Astrocyte of the cerebellum (primary cell): ENCODE measurements at regions not wholly inside any gene's neighbourhood (a gene's known extent, or its start where the extent isn't known, plus 50 kb on each side); places are given as distances from the start of the nearest gene placed in this dataset.

ENCODE experiments used
- DNase-seq: peaks from one replicate; pipeline ENCODE4 v3.0.0-alpha.2; 2011; ENCODE audit warnings: low read depth
- H3K4me3 ChIP-seq: 2 replicates; pipeline ENCODE4 v1.5.1; 2011; ENCODE audit warnings: mild to moderate bottlenecking, low read depth, low read length, moderate library complexity
- in situ Hi-C: cut with HindIII; loops from 2 replicates; pipeline ENCODE4 v1.10.0; 2017; ENCODE audit warnings: low sequenced_read_pairs
- TF ChIP-seq, protein P1 (sequence below): IDR thresholded peaks from 2 replicates; pipeline ENCODE4 v1.5.1; 2012; ENCODE audit warnings: low read length, low read depth, moderate library complexity, mild to moderate bottlenecking; ENCODE audit errors: missing control alignments

DNA sequence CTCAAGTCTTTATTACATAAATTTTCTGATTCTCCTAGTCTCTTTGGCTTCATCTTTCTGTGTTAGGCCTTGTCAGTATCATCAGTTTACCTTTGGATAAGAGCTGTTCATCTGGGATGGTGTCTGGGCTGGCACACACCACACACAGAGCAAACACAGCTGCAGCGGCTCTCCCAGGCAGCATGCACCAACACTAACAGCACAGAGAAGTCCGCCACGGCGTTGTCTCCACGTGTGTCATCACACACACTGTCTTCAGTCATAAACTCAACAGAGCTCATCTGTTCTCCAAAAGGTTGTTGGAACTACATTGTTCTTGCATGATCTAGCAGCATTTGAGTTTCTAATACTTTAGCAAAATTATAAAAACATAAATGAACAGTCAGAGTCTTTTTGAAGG, 851.9 kb upstream of the FRG1 start:
- TF ChIP-seq, protein P1, sequence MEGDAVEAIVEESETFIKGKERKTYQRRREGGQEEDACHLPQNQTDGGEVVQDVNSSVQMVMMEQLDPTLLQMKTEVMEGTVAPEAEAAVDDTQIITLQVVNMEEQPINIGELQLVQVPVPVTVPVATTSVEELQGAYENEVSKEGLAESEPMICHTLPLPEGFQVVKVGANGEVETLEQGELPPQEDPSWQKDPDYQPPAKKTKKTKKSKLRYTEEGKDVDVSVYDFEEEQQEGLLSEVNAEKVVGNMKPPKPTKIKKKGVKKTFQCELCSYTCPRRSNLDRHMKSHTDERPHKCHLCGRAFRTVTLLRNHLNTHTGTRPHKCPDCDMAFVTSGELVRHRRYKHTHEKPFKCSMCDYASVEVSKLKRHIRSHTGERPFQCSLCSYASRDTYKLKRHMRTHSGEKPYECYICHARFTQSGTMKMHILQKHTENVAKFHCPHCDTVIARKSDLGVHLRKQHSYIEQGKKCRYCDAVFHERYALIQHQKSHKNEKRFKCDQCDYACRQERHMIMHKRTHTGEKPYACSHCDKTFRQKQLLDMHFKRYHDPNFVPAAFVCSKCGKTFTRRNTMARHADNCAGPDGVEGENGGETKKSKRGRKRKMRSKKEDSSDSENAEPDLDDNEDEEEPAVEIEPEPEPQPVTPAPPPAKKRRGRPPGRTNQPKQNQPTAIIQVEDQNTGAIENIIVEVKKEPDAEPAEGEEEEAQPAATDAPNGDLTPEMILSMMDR, result no peak
- no peak for DNase-seq
- in situ Hi-C loops, result no loop called here
- H3K4me3 ChIP-seq, result no peak overlapping the region

DNA sequence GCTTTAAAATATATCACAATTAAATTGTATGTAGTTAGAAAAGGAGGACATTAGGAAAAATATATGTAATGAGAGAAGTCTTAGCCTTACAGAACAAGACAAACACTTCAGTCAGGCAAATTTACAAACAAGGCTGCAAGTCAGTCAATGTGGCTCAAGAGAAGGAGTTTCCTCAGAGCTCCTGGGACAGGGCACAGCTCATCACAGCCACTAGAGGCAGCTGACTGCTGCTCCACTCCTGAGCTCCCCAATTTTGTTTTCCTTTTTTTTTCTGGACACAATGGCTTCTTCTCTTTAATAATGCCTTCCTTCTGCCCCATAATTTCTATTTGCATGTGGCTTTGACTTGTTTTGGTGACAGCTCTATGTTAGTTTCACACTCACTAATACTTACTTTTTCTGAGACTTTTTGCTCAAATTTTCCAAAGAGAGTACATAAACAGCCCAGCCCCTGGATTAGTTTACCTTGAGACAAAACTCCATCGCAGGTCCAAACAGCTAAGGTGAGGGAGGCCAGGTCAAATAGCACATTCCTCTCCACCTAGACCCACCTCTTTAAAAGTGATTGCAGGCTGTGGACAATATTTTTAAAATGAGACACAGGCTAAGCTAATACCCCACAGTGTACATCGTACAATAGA, 850.4 kb upstream of the FRG1 start:
- in situ Hi-C loops, result no loop called here
- H3K4me3 ChIP-seq, result no peak overlapping the region
- DNase-seq, result no peak
- TF ChIP-seq, protein P1, result no peak

DNA sequence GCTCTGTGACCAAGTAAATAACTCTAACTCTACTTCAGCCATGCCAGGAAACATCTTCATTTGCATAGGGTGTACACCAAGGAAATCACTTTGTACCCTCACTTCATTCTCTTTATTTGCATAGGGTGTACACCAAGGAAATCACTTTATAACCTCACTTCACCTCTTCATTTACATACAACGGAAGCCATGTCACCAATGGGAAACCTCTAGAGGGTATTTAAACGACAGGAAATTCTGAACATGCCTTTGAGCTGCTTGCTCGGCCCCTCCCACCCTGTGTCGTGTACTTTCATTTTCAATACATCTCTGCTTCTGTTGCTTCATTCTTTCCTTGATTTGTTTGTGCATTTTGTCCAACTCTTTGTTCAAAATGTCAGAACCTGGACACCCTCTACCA, 848.1 kb upstream of the FRG1 start:
- H3K4me3 ChIP-seq, result no peak overlapping the region
- TF ChIP-seq, protein P1, result no peak
- DNase-seq, result no peak
- in situ Hi-C loops, result no loop called here

DNA sequence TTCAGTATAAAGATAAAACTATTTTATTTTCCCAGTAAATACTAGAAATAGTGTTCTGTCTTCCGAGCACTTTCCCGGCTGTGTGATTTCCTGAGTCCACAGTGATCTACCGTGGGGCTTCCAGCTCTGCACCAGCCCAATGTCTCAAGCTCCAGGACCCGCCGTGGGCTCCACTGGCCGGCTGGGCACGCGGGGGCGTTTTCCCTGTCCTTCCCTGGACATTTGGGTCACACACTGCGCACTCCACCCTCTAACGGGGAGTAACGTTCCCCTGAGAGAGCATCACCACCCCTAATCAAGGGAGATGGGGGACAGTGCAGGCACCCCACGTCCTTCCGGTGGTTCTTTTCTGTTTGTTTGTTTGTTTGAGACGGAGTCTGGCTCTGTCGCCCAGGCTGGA, 844.6 kb upstream of the FRG1 start:
- H3K4me3 ChIP-seq, result no peak overlapping the region
- in situ Hi-C loops, result no loop called here
- TF ChIP-seq, protein P1, result no peak
- DNase-seq, result no peak

DNA sequence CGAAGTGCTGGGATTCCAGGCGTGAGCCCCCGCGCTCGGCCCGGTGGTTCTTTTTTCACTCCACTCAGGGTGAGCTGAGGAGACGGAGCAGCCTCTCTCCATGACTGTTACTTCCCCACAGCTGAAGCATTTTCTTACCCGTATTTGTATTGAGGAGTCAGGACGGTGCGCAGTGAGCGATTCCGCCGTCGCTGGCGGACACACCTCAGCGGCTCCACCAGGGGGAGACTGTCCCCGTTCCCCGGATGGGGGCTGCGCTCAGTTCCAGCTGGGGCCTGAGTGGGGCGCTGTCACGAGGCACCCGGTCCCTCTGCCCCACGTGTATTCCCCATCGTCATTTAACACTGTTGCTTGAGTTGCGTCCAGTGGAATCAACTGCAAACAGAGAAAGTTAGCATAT, 844.0 kb upstream of the FRG1 start:
- in situ Hi-C loops, result no loop called here
- no peak for DNase-seq
- TF ChIP-seq, protein P1, result no peak
- no peak overlapping the region for H3K4me3 ChIP-seq

DNA sequence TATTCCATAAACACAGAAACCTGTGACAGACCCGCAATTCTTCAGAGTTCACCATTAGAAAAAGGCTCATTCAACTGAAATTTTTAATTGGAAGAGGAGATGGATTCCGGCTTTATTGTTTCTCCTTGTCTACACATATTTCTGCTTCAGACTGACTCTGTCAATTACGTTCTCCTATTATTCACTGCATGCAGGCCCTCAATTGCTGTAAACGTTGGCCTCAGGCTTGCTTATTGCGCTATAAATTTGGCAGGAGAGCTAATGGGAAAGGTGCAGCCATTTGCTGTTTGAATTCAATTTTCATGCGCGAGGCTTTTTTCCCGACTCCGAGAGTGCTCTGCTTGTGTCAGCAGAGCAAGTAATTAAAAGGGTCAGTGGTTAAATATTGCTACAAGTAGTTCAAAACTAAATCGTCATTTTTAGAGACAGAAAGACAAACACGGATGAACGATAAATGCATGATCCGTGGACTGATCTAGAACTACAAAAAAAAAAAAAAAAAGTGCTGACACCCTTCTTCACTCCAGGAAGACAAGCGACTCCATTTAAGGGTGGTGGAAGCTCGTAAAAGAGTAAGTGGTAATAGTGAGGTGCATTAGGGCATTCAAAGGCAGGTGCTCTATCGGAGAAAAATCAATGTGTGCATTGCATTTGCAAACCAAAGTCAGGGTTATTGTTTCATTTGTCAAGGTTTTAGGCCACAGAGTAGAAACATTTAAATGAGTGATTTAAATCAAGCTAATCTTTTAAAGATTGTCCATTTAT, 841.6 kb upstream of the FRG1 start:
- H3K4me3 ChIP-seq, result no peak overlapping the region
- in situ Hi-C loops, result no loop called here
- TF ChIP-seq, protein P1, result no peak
- DNase-seq, result no peak
